ENCODE measurements at regions not wholly inside any gene's neighbourhood (a gene's known extent, or its start where the extent isn't known, plus 50 kb on each side); places are given as distances from the start of the nearest gene placed in this dataset.

GRCh38 chr7:98679741-98680140 is 62.7 kb downstream of the NPTX2 start:
- no peak for DNase-seq

GRCh38 chr7:98681511-98681910 is 64.4 kb downstream of the NPTX2 start:
- DNase-seq: no peak

- no peak for DNase-seq
These were observed 64.9 kb downstream of the NPTX2 start for GRCh38 chr7:98681951-98682350.

- DNase-seq: no peak
These were observed 66.4 kb downstream of the NPTX2 start for GRCh38 chr7:98683514-98683913.

GRCh38 chr7:98685541-98685940 is 68.5 kb downstream of the NPTX2 start:
- DNase-seq: no peak

GRCh38 chr7:98686466-98687080 is 69.5 kb downstream of the NPTX2 start:
- no peak for DNase-seq

- DNase-seq: no peak
These were observed 70.1 kb downstream of the NPTX2 start for GRCh38 chr7:98687111-98687751.

- no peak for DNase-seq
These were observed 74.5 kb downstream of the NPTX2 start for GRCh38 chr7:98691619-98692018.

GRCh38 chr7:98697083-98697482 is 80.0 kb downstream of the NPTX2 start:
- DNase-seq: no peak

- no peak for DNase-seq
These were observed 80.6 kb downstream of the NPTX2 start for GRCh38 chr7:98697485-98698240.

GRCh38 chr7:98698976-98699375 is 81.9 kb downstream of the NPTX2 start:
- no peak for DNase-seq

- DNase-seq: no peak
These were observed 83.4 kb downstream of the NPTX2 start for GRCh38 chr7:98700533-98700932.

- DNase-seq: no peak
These were observed 84.3 kb downstream of the NPTX2 start for GRCh38 chr7:98701372-98701771.

GRCh38 chr7:98702021-98702420 is 84.9 kb downstream of the NPTX2 start:
- no peak for DNase-seq

GRCh38 chr7:98703916-98704315 is 86.8 kb downstream of the NPTX2 start:
- DNase-seq: no peak

- no peak for DNase-seq
These were observed 88.5 kb downstream of the NPTX2 start for GRCh38 chr7:98705626-98706025.

GRCh38 chr7:98707076-98707475 is 90.0 kb downstream of the NPTX2 start:
- no peak for DNase-seq

- DNase-seq: no peak
These were observed 94.9 kb downstream of the NPTX2 start for GRCh38 chr7:98711945-98712344.

- no peak for DNase-seq
These were observed 96.2 kb downstream of the NPTX2 start for GRCh38 chr7:98713165-98713810.

- no peak for DNase-seq
These were observed 102.3 kb downstream of the NPTX2 start for GRCh38 chr7:98719396-98719795.

GRCh38 chr7:98722402-98722801 is 105.3 kb downstream of the NPTX2 start:
- no peak for DNase-seq

- DNase-seq: peak; percentile 4
These were observed 107.5 kb downstream of the NPTX2 start for GRCh38 chr7:98724591-98724990.

- DNase-seq: no peak
These were observed 110.1 kb downstream of the NPTX2 start for GRCh38 chr7:98727146-98727709.

All from fibroblast of skin of right quadriceps (primary cell).